LHCN-M2 (cell line): ENCODE measurements at regions not wholly inside any gene's neighbourhood (a gene's known extent, or its start where the extent isn't known, plus 50 kb on each side); places are given as distances from the start of the nearest gene placed in this dataset.

Experiments
- DNase-seq: peaks from one replicate; pipeline ENCODE4 v3.0.0-alpha.2; 2012; ENCODE audit warnings: low read depth

DNA sequence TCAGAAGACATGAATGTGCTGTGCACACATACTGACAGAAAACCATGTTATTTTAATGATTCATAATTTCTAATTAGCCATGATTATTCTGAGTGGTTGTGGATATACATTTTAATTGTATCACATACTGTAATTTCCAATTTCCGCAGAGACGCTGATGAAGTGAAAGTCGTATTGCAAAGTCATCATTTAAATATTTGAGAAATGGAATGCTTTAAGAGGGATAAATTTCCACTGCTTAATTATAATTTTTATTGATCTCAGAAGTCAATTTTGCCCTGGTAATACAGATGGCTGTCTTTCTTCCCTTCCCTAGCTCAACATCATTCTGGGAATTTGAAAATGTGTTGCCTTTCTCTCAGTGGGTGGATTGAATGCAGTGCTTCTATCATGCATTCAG, 819.3 kb downstream of the ROBO2 start:
- DNase-seq, result no peak

- no peak for DNase-seq
Measured at GRCh38 chr3:77868725-77869124, 828.8 kb downstream of the ROBO2 start.

GRCh38 chr3:77869423-77869822, 829.5 kb downstream of the ROBO2 start:
- DNase-seq, result no peak

DNA sequence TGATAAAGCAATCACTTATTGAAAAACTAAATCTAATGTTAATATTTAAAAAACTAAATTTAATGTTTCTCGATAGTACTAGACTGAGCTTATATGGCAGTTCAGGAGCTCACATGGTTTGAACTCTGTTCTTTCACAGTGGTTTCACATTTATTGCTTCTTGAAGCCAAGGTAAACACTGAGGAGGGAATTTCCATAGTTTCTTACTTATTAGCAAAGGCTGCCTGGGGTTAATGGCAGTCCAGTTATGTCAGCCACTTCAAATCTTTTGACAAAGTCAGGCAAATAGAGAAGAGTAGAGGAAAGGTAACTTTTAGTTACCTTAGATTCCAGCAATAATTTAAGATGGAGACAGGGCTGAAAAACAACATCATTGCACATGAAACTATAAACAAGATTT, 831.5 kb downstream of the ROBO2 start:
- no peak for DNase-seq

DNA sequence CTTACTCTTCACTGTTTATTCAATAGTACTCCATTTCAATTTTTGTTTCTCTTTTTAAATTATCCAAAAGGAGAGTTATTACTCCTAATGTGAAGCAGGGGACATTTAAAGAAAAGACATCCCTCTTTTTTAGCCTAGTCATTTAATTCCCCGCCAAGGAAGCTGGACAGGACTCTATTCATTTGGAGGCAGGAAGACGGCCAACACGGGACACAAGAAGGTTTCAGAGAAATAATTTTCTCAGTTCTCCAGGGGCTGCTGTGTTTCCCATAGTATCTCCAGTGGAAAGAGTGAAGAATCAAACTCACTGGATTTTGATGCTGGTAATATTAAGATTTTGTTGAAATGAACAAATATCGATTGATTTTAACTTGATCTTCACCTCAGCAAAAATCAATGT, 833.7 kb downstream of the ROBO2 start:
- DNase-seq, result no peak

- no peak for DNase-seq
Measured at GRCh38 chr3:77885381-77885780, 845.5 kb downstream of the ROBO2 start.

DNA sequence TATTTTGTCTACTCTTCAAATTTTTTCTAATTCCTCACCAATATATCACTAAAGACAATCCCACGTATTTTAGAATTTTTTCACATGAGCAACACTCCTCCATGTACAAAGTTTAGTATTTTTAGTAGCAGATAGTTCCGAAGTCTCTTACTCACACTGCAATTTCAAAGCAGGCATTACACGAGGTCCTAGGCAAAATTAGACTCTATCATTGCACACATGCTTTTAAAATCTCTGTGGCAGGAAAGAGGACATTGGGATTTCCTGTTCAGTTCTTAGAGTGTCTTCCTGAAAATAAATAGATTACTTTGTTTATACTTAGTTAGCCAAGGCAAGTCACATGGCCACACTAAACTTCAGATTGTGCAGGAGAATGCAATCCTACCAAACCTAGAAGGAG, 847.7 kb downstream of the ROBO2 start:
- DNase-seq, result no peak

DNA sequence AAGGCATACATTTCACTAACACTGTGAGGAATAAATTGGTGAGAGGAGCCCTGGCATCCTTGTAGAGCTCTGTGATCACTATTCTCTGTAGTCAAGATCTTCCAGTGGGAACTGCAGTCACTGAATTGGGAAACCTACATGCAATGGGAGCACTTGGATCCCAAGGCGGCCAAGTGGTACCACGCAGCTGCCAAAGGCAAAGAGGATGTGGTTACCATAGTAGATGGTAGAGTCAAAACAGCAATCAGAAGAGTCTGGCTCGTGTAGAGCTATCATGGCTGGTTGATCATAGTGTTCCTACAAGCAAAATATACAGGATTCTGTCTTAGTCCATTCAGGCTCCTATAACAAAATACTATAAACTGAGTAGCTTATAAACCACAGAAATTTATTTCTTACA, 849.7 kb downstream of the ROBO2 start:
- DNase-seq, result no peak

DNA sequence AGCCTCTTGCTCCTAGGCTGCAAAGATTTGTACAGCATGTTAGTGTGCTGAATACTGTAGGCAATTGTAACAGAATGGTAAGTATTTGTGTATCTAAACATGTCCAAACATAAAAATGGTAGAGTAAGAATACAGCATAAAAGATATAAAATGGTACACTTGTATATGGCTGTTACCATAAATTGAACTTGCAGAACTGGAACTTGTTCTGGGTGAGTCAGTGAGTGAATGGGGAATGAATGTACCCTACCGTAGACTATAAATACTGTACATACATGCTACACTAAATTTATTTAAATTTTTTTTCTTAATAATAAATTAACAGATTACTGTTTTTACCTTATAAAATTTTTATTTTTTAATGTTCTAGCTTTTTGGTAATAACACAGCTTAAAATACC, 858.7 kb downstream of the ROBO2 start:
- no peak for DNase-seq

- DNase-seq, result no peak
Measured at GRCh38 chr3:77902675-77903074, 862.8 kb downstream of the ROBO2 start.

- no peak for DNase-seq
Measured at GRCh38 chr3:77906102-77906709, 866.3 kb downstream of the ROBO2 start.

GRCh38 chr3:77913524-77914174, 873.8 kb downstream of the ROBO2 start:
- no peak for DNase-seq

GRCh38 chr3:77915336-77915735, 875.4 kb downstream of the ROBO2 start:
- no peak for DNase-seq

DNA sequence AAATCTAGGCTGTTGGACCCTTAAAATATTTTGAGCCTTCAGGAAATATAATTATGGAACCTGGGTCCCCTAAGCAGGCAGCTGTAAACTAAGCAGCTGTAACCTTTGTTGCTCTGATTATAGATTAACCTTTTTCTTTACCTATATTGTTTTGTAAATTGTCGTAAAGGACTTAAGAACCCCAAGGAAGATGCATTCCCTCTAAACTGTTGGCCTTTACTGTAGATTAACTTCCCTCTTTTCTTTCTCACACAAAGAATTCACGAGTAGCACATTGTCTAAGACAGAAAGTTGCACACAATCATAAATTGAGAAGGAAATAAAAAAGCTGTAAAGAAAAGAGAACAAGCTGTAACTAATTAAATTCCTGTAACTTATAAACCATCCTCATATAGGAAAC, 877.3 kb downstream of the ROBO2 start:
- DNase-seq, result no peak

DNA sequence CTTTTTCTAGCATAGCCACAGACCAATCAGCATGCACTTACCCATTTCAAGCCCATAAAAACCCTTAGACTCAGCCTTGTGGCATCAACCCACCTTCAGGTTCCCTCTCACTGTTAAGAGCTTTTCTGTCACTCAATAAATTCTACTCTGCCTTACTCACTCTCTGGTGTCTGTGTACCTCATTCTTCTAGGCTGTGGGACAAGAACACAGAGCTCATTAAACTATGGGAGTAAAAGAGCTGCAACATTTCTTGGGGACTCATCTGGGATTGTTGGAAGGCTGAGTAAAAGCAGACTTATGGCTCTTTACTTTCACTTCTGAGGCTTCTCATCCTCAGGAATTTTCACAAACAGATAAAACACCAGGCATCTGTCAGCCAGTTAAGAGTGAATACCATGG, 879.3 kb downstream of the ROBO2 start:
- DNase-seq, result no peak

DNA sequence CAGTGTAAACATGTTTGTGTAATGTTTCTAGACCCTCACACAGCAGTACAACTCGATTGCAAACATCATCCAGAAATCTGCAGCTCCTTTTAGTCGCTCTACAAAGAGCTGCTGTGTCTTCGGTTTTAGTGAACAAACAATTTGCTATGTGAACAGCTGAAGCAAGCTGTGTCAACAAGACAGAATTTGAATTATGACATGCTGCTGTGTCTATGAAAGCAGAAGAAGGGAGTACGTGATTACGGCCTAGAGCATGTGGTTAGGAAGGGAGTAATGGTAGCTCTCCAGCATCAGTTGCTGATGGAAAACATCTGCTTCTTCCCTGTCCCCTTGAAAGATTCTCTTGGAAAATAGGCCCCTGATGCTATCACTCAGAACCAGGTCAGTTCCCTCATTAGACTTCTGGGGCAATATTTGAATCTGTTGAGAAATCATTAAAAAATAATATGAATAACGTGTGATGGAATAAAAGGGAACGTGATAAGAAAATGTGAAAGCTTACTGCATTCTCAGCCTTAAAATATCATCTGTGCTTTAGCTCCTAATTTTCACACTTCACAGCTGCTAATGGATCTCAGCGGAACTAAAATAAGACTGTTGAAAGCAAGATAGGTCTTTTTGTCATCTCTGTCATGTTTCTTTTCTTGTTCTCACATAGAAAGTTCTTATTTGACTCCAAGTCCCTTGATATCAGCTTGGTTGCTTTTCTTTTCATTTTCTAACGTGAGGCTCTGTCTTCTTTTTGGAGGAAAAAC, 891.5 kb downstream of the ROBO2 start:
- DNase-seq, result no peak

GRCh38 chr3:77932926-77933325, 893.0 kb downstream of the ROBO2 start:
- DNase-seq, result no peak

GRCh38 chr3:77933926-77934325, 894.0 kb downstream of the ROBO2 start:
- no peak for DNase-seq

GRCh38 chr3:77935418-77935817, 895.5 kb downstream of the ROBO2 start:
- DNase-seq, result no peak

- no peak for DNase-seq
Measured at GRCh38 chr3:77939726-77940125, 899.8 kb downstream of the ROBO2 start.

DNA sequence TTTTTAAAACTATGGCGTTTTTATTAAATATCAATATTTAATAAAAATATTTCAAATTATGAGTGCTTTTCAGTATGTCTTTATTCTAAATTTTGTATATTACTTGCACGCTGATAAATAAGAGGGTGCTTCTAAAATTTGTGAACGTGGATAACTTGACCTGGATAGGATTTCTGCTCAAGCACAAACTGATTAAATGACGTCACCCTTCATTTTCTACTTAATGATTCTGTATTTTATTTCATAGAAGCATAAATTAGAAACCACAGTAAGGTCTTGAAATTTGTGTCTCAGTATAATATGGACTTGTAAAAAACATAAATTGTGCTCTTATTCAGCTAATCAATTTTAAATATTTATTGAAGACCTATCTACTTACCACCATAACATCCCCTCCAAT, 903.7 kb downstream of the ROBO2 start:
- no peak for DNase-seq

GRCh38 chr3:77945320-77945719, 905.4 kb downstream of the ROBO2 start:
- DNase-seq, result no peak

- no peak for DNase-seq
Measured at GRCh38 chr3:77947671-77948070, 907.8 kb downstream of the ROBO2 start.
